GM12878 (cell line): ENCODE measurements at regions not wholly inside any gene's neighbourhood (a gene's known extent, or its start where the extent isn't known, plus 50 kb on each side); places are given as distances from the start of the nearest gene placed in this dataset.

Source experiments
- ATAC-seq: fragments of 200-7000 bp; cut with Tn5 transposase; 3 replicates; pipeline ENCODE4 v1.9.1; 2020; ENCODE audit warnings: mild to moderate bottlenecking, moderate library complexity
- BruUV-seq: library from RNA; stranded (reverse); fragments of 400-500 nt; replicated peaks from 2 replicates; lab custom pipeline; 2021; lab: Mats Ljungman, UMichigan
- CTCF ChIA-PET: fragments of 300-600 bp; sonication (Branson Sonifier 250); formaldehyde crosslinking; extraction: SDS; loops from one replicate; lab custom pipeline; 2021; ENCODE audit warnings: inconsistent platforms; lab: Yijun Ruan, JAX
- POLR2A ChIA-PET: fragments of 350-600 bp; formaldehyde crosslinking; extraction: SDS; loops from one replicate; lab custom pipeline; 2021; ENCODE audit warnings: inconsistent platforms; lab: Charles Lee
- RAD21 ChIA-PET: fragments of 300-600 bp; sonication (Branson Sonifier 250); formaldehyde crosslinking; loops from one replicate; lab custom pipeline; 2023; ENCODE audit warnings: antibody characterized with exemption; ENCODE audit not compliant: unreplicated experiment; lab: Charles Lee
- SMC1A ChIA-PET: fragments of 300-600 bp; sonication (Branson Sonifier 250); formaldehyde crosslinking; loops from one replicate; lab custom pipeline; 2023; ENCODE audit not compliant: unreplicated experiment, uncharacterized antibody; lab: Charles Lee
- DNase-seq: peaks from one replicate; pipeline ENCODE4 v3.0.0-alpha.2; 2011; ENCODE audit warnings: low read depth, low spot score
- FAIRE-seq: peaks from 3 replicates; lab custom pipeline; 2011; peaks lifted over from hg19 to GRCh38; lab: Jason Lieb, UNC
- H2AFZ ChIP-seq: 2 replicates; pipeline ENCODE4 v1.6.0; 2011; ENCODE audit warnings: low read depth, low read length, control low read depth; ENCODE audit not compliant: control insufficient read depth
- H3K27ac ChIP-seq: 2 replicates; pipeline ENCODE4 v1.5.1; 2011; ENCODE audit warnings: control low read depth; ENCODE audit not compliant: control insufficient read depth, insufficient read depth
- H3K27me3 ChIP-seq, 2 experiments: replicated peaks in 1 of 2; 2 replicates each; pipeline versions ENCODE4 v1.6.0 to v1.6.1; 2011; ENCODE audit warnings: low read length in 1 of 2; ENCODE audit not compliant: control insufficient read depth in 2 of 2, insufficient read depth in 2 of 2
- H3K36me3 ChIP-seq, 2 experiments: 2 replicates each; pipeline ENCODE4 v1.5.1; 2011; ENCODE audit warnings: low read length in 1 of 2; ENCODE audit not compliant: control insufficient read depth in 2 of 2, insufficient read depth in 2 of 2
- H3K4me1 ChIP-seq: 2 replicates; pipeline ENCODE4 v1.6.1; 2011; ENCODE audit warnings: mild to moderate bottlenecking, low read length, moderate library complexity, mixed read lengths; ENCODE audit not compliant: control insufficient read depth, insufficient read depth
- H3K4me2 ChIP-seq: 2 replicates; pipeline ENCODE4 v1.6.0; 2011; ENCODE audit warnings: control low read depth; ENCODE audit not compliant: control insufficient read depth, insufficient read depth
- H3K4me3 ChIP-seq: fragments of 200-600 bp; sonication (generic); 2 replicates; pipeline ENCODE4 v1.5.1; 2016
- H3K79me2 ChIP-seq: 2 replicates; pipeline ENCODE4 v1.6.0; 2011; ENCODE audit warnings: low read length; ENCODE audit not compliant: control insufficient read depth, insufficient read depth
- H3K9ac ChIP-seq: 2 replicates; pipeline ENCODE4 v1.8.0; 2011; ENCODE audit warnings: low read length, control low read depth, mixed read lengths; ENCODE audit not compliant: control insufficient read depth, insufficient read depth
- H3K9me3 ChIP-seq: replicated peaks from 3 replicates; pipeline ENCODE4 v1.5.1; 2011; ENCODE audit warnings: mild to moderate bottlenecking, low read length; ENCODE audit not compliant: control insufficient read depth, insufficient read depth
- H4K20me1 ChIP-seq: 2 replicates; pipeline ENCODE4 v1.6.0; 2011; ENCODE audit not compliant: control insufficient read depth, insufficient read depth
- CEBPB ChIP-seq, 2 experiments: fragments of 150-350 bp in 1 of 2; IDR thresholded peaks; 2 replicates each; pipeline ENCODE4 v1.6.1; 2012 to 2014; ENCODE audit warnings: low read depth in 2 of 2, low read length in 2 of 2, borderline replicate concordance in 1 of 2, inconsistent platforms in 1 of 2
- EGR1 ChIP-seq, 2 experiments: IDR thresholded peaks; 1 replicate in 1 of 2; 2 replicates in 1 of 2; pipeline ENCODE4 v1.6.1; 2011 to 2012; ENCODE audit warnings: low read depth in 2 of 2, low read length in 2 of 2, borderline replicate concordance in 1 of 2, mild to moderate bottlenecking in 1 of 2, moderate library complexity in 1 of 2
- EZH2 ChIP-seq: IDR thresholded peaks from 2 replicates; pipeline ENCODE4 v1.6.1; 2012; ENCODE audit warnings: low read depth, mild to moderate bottlenecking, control low read depth, inconsistent platforms, low read length, borderline replicate concordance; ENCODE audit not compliant: control insufficient read depth
- MYC ChIP-seq: IDR thresholded peaks from 2 replicates; pipeline ENCODE4 v1.6.1; 2011; ENCODE audit warnings: mild to moderate bottlenecking, low read length, moderate library complexity, inconsistent platforms; ENCODE audit not compliant: insufficient read depth, insufficient replicate concordance, insufficient read length, severe bottlenecking
- NFYA ChIP-seq: IDR thresholded peaks from 2 replicates; pipeline ENCODE4 v1.6.1; 2011; ENCODE audit warnings: low read depth, mild to moderate bottlenecking, low read length, improper control_type of control experiment, borderline replicate concordance
- NFYB ChIP-seq: IDR thresholded peaks from 2 replicates; pipeline ENCODE4 v1.6.1; 2011; ENCODE audit warnings: low read depth, mild to moderate bottlenecking, low read length, improper control_type of control experiment, moderate library complexity; ENCODE audit not compliant: insufficient read depth
- PAX5 ChIP-seq: IDR thresholded peaks from 2 replicates; pipeline ENCODE4 v1.6.1; 2011; ENCODE audit warnings: low read depth, low read length, borderline replicate concordance
- PBX3 ChIP-seq: IDR thresholded peaks from 2 replicates; pipeline ENCODE4 v1.6.1; 2011; ENCODE audit warnings: mild to moderate bottlenecking, low read depth, low read length, moderate library complexity; ENCODE audit not compliant: insufficient replicate concordance
- PKNOX1 ChIP-seq: fragments of 450-650 bp; IDR thresholded peaks from 2 replicates; pipeline ENCODE4 v1.6.1; 2016; ENCODE audit warnings: mild to moderate bottlenecking
- RELA ChIP-seq: fragments of 450-650 bp; IDR thresholded peaks from 2 replicates; pipeline ENCODE4 v1.8.0; 2014; ENCODE audit warnings: borderline replicate concordance; ENCODE audit not compliant: partially characterized antibody
- SUPT20H ChIP-seq: IDR thresholded peaks from 2 replicates; pipeline ENCODE4 v1.6.1; 2011; ENCODE audit warnings: low read depth, mild to moderate bottlenecking, low read length, moderate library complexity, borderline replicate concordance; ENCODE audit not compliant: control insufficient read depth
- YY1 ChIP-seq: IDR thresholded peaks from 2 replicates; pipeline ENCODE4 v1.6.1; 2011; ENCODE audit warnings: low read depth, mild to moderate bottlenecking, low read length
- ZNF384 ChIP-seq: IDR thresholded peaks from 2 replicates; pipeline ENCODE4 v1.6.1; 2012; ENCODE audit warnings: low read depth, mild to moderate bottlenecking, low read length, improper control_type of control experiment, borderline replicate concordance
- WGBS: methylation state at CpG from one replicate; pipeline ENCODE4 v1.1.6; 2016; ENCODE audit warnings: low lambda C conversion rate; ENCODE audit not compliant: insufficient replicate concordance, insufficient coverage; ENCODE audit errors: missing lambda C conversion rate; 5-methylcytosine and 5-hydroxymethylcytosine counted together
- in situ Hi-C: fragments of 300-500 bp; cut with MboI; formaldehyde crosslinking; loops from 9 replicates; pipeline ENCODE4 v1.14.3; 2018; ENCODE audit warnings: mixed read lengths
- intact Hi-C: fragments of 100-400 bp; cut with micrococcal nuclease; formaldehyde crosslinking; loops from one replicate; pipeline ENCODE4 v1.14.2; 2022; ENCODE audit not compliant: unreplicated experiment
- TF ChIP-seq, protein P1 (sequence below): fragments of 450-650 bp; IDR thresholded peaks from 2 replicates; pipeline ENCODE4 v1.6.1; 2017; ENCODE audit warnings: borderline replicate concordance
- TF ChIP-seq, protein P2 (sequence below): fragments of 450-650 bp; IDR thresholded peaks from 2 replicates; pipeline ENCODE4 v1.6.1; 2016; ENCODE audit warnings: mild to moderate bottlenecking
- TF ChIP-seq, protein P3 (sequence below): IDR thresholded peaks from 2 replicates; pipeline ENCODE4 v1.6.1; 2011; ENCODE audit warnings: borderline replicate concordance, low read depth, mild to moderate bottlenecking, moderate library complexity, low read length; ENCODE audit not compliant: insufficient read depth, poor library complexity, severe bottlenecking

GRCh38 chr14:53470351-53471043 lies 317.4 kb upstream of the DDHD1 start:
- POLR2A ChIA-PET, result no interaction called here
- FAIRE-seq, result no peak

More at GRCh38 chr14:53470351-53471043, 317.4 kb upstream of the DDHD1 start:
- intact Hi-C loops (no loop called here), in situ Hi-C loops (no loop called here)
- no peak overlapping the region for H3K4me2 ChIP-seq
- H3K79me2 ChIP-seq, result no peaks in the 10 kb centered on the region
- H3K9ac ChIP-seq, result no peak overlapping the region
- no peaks in the 10 kb centered on the region for H3K36me3 ChIP-seq
- H2AFZ ChIP-seq, result no peak overlapping the region
- TF ChIP-seq YY1 (no peak), NFYA (no peak), PBX3 (no peak), CEBPB (IDR thresholded peaks at IDR 0.05; ENCODE audit: borderline replicate concordance in 1 of 2, low read depth in 2 of 2, low read length in 2 of 2) (no peak), EGR1 (IDR thresholded peaks at IDR 0.05; ENCODE audit: borderline replicate concordance in 1 of 2, low read depth in 2 of 2, low read length in 2 of 2) (no peak), EZH2 (no peak), MYC (no peak), NFYB (no peak), ZNF384 (no peak), PKNOX1 (no peak), PAX5 (no peak), SUPT20H (no peak), RELA (no peak)
- TF ChIP-seq, protein P1, sequence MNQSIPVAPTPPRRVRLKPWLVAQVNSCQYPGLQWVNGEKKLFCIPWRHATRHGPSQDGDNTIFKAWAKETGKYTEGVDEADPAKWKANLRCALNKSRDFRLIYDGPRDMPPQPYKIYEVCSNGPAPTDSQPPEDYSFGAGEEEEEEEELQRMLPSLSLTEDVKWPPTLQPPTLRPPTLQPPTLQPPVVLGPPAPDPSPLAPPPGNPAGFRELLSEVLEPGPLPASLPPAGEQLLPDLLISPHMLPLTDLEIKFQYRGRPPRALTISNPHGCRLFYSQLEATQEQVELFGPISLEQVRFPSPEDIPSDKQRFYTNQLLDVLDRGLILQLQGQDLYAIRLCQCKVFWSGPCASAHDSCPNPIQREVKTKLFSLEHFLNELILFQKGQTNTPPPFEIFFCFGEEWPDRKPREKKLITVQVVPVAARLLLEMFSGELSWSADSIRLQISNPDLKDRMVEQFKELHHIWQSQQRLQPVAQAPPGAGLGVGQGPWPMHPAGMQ, result no peak
- TF ChIP-seq, protein P2, sequence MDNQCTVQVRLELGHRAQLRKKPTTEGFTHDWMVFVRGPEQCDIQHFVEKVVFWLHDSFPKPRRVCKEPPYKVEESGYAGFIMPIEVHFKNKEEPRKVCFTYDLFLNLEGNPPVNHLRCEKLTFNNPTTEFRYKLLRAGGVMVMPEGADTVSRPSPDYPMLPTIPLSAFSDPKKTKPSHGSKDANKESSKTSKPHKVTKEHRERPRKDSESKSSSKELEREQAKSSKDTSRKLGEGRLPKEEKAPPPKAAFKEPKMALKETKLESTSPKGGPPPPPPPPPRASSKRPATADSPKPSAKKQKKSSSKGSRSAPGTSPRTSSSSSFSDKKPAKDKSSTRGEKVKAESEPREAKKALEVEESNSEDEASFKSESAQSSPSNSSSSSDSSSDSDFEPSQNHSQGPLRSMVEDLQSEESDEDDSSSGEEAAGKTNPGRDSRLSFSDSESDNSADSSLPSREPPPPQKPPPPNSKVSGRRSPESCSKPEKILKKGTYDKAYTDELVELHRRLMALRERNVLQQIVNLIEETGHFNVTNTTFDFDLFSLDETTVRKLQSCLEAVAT, result no peak
- TF ChIP-seq, protein P3, sequence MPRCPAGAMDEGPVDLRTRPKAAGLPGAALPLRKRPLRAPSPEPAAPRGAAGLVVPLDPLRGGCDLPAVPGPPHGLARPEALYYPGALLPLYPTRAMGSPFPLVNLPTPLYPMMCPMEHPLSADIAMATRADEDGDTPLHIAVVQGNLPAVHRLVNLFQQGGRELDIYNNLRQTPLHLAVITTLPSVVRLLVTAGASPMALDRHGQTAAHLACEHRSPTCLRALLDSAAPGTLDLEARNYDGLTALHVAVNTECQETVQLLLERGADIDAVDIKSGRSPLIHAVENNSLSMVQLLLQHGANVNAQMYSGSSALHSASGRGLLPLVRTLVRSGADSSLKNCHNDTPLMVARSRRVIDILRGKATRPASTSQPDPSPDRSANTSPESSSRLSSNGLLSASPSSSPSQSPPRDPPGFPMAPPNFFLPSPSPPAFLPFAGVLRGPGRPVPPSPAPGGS, result no peak
- ChIA-PET CTCF (no interaction called here), SMC1A (no interaction called here), RAD21 (no interaction called here)
- DNase-seq (no peak), ATAC-seq (no peak)
- BruUV-seq, result no TSS peak
- no peaks in the 10 kb centered on the region for H3K4me1 ChIP-seq
- H4K20me1 ChIP-seq, result no peaks in the 10 kb centered on the region
- 0 out of 4 replicates have a peak, but pooled peaks cover 0 to 2% of the 10 kb centered on the region in 2 experiments for H3K27me3 ChIP-seq
- no peak overlapping the region for H3K27ac ChIP-seq
- H3K9me3 ChIP-seq, result no peaks in the 10 kb centered on the region
- 22% methylated on average over 2 of the region's 2 CpGs for WGBS
- no peak overlapping the region for H3K4me3 ChIP-seq
